NT2/D1 (cell line): ENCODE measurements at regions not wholly inside any gene's neighbourhood (a gene's known extent, or its start where the extent isn't known, plus 50 kb on each side); places are given as distances from the start of the nearest gene placed in this dataset.
A peak's percentile ranks its signal among the peaks of the same experiment; 100 is the strongest.

ENCODE experiments used
- DNase-seq: peaks from one replicate; pipeline ENCODE4 v3.0.0-alpha.2; 2011; ENCODE audit warnings: low read depth, low spot score
- H3K27me3 ChIP-seq: 2 replicates; pipeline ENCODE4 v1.6.0; 2011; ENCODE audit warnings: mild to moderate bottlenecking; ENCODE audit not compliant: insufficient read length, insufficient read depth
- H3K36me3 ChIP-seq: 2 replicates; pipeline ENCODE4 v1.6.1; 2011; ENCODE audit warnings: mild to moderate bottlenecking, low read length, mixed read lengths; ENCODE audit not compliant: insufficient read depth, insufficient read length
- H3K4me1 ChIP-seq: 2 replicates; pipeline ENCODE4 v1.5.1; 2011; ENCODE audit not compliant: insufficient read depth, insufficient read length
- H3K4me3 ChIP-seq: 2 replicates; pipeline ENCODE4 v1.5.1; 2011; ENCODE audit warnings: low read depth; ENCODE audit not compliant: insufficient read length
- H3K9ac ChIP-seq: 2 replicates; pipeline ENCODE4 v1.6.0; 2011; ENCODE audit warnings: low read depth; ENCODE audit not compliant: insufficient read length
- H3K9me3 ChIP-seq: 2 replicates; pipeline ENCODE4 v1.5.1; 2011; ENCODE audit warnings: mild to moderate bottlenecking, low read length; ENCODE audit not compliant: insufficient read depth
- SUZ12 ChIP-seq: IDR thresholded peaks from 2 replicates; pipeline ENCODE4 v1.6.1; 2011; ENCODE audit not compliant: insufficient read length, insufficient read depth; ENCODE audit errors: extremely low read depth
- YY1 ChIP-seq: IDR thresholded peaks from 2 replicates; pipeline ENCODE4 v1.6.1; 2011; ENCODE audit not compliant: insufficient read length, insufficient read depth
- ZNF274 ChIP-seq: IDR thresholded peaks from 2 replicates; pipeline ENCODE4 v1.6.1; 2011; ENCODE audit warnings: mild to moderate bottlenecking, low read depth, low read length

DNA sequence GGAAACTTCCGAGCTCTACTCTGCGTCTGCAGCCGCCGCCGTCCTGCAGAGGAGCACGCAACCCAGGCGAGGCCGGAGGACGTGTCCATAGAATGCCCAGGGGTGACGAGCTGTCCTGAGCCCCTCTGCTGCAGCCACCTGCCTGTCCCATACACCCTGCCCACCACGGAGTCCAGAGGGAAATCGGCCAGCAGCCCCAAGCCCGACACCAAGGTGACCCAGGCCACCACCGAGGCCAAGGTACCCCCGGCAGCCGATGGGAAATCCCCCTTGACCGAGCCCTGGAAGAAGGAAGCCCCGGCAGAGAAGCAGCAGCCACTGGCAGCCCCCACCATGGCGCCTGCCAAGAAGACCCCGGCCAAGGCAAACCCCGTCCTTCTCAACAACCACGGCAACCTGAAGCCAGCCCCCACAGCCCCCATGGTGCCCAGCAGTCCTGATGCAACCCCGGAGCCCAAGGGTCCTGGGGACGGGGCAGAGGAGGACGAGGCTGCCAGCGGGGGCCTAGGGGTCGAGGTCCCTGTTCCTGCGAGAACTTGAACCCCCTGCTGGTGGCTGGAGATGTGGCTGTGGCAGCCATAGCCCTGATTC, 128.7 kb upstream of the C14orf180 start:
- no peaks in the 10 kb centered on the region; the same call in none of the 2 replicates for H3K9me3 ChIP-seq
- no peaks in the 10 kb centered on the region for H3K4me1 ChIP-seq
- H3K36me3 ChIP-seq = no peaks in the 10 kb centered on the region
- H3K27me3 ChIP-seq = no peaks in the 10 kb centered on the region
- TF ChIP-seq SUZ12 = no peak
- TF ChIP-seq YY1 = no peak
- DNase-seq = no peak
- no peak overlapping the region for H3K9ac ChIP-seq
- no peak overlapping the region for H3K4me3 ChIP-seq

DNA sequence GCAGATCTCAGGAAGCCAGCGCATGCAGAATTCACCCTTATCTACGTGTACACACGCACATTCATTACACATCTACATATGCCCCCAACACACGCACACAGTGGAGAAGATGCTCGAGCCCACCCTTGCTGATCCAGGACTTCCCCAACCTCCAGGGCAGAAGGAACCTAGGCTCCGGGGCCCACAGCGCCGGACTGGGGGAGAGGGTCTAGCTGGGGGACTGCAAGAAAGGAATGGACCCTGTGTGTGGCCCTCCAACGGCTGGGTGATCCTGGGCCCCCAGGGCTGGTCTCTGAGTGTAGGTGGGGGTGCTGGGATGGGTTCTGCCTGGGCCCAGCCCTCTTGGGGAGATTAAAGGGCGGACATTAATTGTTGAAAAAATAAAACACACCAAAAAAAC, 128.1 kb upstream of the C14orf180 start:
- TF ChIP-seq ZNF274 = no peak
- TF ChIP-seq YY1 = no peak
- TF ChIP-seq SUZ12 = no peak
- Histone ChIP-seq H3K9me3 (no peaks in the 10 kb centered on the region; the same call in none of the 2 replicates), H3K27me3 (no peaks in the 10 kb centered on the region), H3K9ac (no peak overlapping the region), H3K36me3 (no peaks in the 10 kb centered on the region), H3K4me1 (no peaks in the 10 kb centered on the region), H3K4me3 (no peak overlapping the region)
- no peak for DNase-seq

GRCh38 chr14:104458845-104459244, 120.7 kb upstream of the C14orf180 start:
- no peak overlapping the region for H3K9ac ChIP-seq
- H3K4me3 ChIP-seq = no peak overlapping the region
- TF ChIP-seq ZNF274 (no peak), YY1 (no peak), SUZ12 (no peak)
- H3K36me3 ChIP-seq = no peaks in the 10 kb centered on the region
- no peaks in the 10 kb centered on the region for H3K4me1 ChIP-seq
- DNase-seq = no peak
- peaks cover 23% of the 10 kb centered on the region for H3K27me3 ChIP-seq
- H3K9me3 ChIP-seq = no peaks in the 10 kb centered on the region

- Histone ChIP-seq H3K36me3 (no peaks in the 10 kb centered on the region), H3K4me3 (no peak overlapping the region), H3K27me3 (peaks cover 36% of the 10 kb centered on the region), H3K9me3 (no peaks in the 10 kb centered on the region), H3K9ac (peak overlapping the region; percentile 21), H3K4me1 (no peaks in the 10 kb centered on the region)
- no peak for DNase-seq
- no peak for TF ChIP-seq ZNF274
- no peak for TF ChIP-seq YY1
- no peak for TF ChIP-seq SUZ12
These were observed 118.5 kb upstream of the C14orf180 start for GRCh38 chr14:104460791-104461651.

- Histone ChIP-seq H3K9me3 (no peaks in the 10 kb centered on the region), H3K4me3 (peak overlapping the region; percentile 50), H3K4me1 (no peaks in the 10 kb centered on the region), H3K9ac (peak overlapping the region; percentile 56), H3K27me3 (peaks cover 36% of the 10 kb centered on the region), H3K36me3 (no peaks in the 10 kb centered on the region)
- no peak for TF ChIP-seq ZNF274
- DNase-seq = no peak
These were observed 117.7 kb upstream of the C14orf180 start for GRCh38 chr14:104461676-104462449.

DNA sequence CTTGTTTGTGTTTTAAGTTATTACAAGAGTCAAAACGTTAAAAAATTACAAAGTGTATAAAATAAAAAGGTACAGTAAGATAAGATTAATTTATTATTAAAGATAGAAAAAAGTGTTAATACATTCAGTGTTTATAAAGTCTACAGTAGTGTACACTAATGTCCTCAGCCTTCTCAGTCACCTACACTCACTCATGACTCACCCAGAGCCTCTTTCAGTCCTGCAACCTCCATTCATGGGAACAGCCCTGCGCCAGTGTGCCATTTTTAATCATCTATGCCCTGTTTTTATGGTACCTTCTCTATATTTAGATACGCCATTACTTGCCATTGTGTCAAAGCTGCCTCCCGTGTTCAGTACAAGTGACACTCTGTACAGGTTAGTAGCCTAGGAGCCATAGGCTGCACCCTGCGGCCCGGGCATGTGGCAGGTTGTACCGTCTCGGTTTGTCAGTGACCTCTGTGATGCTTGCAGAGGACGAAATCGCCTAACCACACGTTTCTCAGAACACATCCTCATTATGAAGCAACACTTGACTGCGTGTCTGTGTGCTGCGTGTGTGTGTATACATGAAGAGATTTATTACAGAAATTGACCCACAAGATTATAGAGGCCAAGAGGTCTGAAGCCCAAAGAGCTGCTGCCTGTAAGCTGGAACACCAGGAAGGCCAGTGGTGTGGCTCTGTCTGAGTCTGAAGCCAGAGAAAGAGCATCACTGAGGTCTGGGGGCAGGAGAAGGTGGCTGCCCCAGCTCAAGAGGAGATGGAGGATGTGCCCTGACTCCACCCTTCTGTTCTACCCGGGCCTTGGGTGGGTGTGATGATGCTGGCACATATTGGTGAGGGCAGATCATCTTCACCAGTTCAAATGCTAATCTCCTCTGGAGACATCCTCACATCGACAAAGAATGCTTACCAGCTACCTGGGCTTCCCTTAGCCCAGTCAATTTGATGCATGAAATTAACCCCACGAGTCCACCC, 116.6 kb upstream of the C14orf180 start:
- no peaks in the 10 kb centered on the region for H3K36me3 ChIP-seq
- DNase-seq = no peak
- no peaks in the 10 kb centered on the region for H3K4me1 ChIP-seq

More for the DNA sequence above, 116.6 kb upstream of the C14orf180 start:
- TF ChIP-seq YY1 (no peak), SUZ12 (no peak), ZNF274 (no peak)
- peaks cover 36% of the 10 kb centered on the region for H3K27me3 ChIP-seq
- no peak overlapping the region for H3K4me3 ChIP-seq
- H3K9ac ChIP-seq = no peak overlapping the region
- no peaks in the 10 kb centered on the region for H3K9me3 ChIP-seq
